ENCODE measurements at regions not wholly inside any gene's neighbourhood (a gene's known extent, or its start where the extent isn't known, plus 50 kb on each side); places are given as distances from the start of the nearest gene placed in this dataset.
A peak's percentile ranks its signal among the peaks of the same experiment; 100 is the strongest.

DNA sequence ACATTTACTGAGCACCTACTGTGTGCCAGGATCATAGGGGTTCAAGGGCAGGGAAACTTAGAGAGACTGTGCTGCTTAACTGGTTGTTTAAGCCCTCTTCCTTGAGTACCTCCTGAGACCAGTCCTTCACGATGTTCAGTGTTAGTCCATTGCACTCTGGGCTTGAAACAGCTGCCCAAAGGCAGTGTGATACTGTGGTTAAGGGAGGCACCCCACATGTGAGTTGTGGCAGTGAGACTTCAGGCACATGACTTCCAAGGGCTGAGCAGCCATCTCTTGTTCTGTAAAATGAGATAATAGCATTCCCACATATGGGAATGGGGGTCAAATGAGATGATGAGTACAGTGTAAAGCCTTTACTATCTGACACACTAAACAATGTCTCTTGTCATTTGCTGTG, 75.1 kb downstream of the LINGO1 start:
- DNase-seq, result no peak

DNA sequence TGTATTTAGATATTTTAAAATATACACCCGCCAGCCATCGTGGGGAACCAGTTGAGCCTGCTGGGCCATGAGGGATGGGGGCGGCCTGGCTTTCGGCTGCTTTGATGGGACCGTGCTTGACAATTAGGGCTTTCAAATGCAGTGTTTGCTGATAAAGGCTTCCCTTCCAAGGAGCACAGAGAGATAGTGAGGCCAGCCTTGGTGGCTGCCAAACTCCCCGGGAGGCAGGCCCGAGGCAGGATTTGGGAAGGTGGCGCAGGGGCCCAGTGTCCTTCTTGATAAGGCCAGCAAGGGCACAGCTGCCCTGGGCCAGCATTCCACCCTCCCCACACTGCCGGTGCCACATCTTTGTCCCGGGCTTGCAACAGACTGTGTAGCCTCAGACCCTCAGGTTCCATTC, 75.6 kb downstream of the LINGO1 start:
- DNase-seq, result no peak

DNA sequence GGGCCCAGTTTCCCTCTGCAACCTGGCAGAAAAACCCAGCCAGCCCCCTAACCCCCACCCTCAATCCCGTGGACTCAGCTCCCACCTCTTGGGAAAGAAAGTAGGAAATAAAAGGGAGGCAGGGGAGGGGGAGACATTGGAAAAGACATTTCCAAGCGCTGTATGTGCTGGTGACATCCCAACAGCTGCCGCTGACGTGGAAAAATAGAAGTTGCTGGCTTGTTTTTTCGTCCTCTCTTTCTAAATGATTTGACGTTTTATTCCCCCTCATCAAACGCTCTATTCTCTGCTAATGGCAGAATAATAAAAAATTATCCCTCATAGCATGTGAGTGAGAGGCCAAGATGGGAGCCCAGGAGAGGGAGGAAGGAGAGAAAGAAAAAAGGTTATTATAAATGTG, 76.1 kb downstream of the LINGO1 start:
- no peak for DNase-seq

DNA sequence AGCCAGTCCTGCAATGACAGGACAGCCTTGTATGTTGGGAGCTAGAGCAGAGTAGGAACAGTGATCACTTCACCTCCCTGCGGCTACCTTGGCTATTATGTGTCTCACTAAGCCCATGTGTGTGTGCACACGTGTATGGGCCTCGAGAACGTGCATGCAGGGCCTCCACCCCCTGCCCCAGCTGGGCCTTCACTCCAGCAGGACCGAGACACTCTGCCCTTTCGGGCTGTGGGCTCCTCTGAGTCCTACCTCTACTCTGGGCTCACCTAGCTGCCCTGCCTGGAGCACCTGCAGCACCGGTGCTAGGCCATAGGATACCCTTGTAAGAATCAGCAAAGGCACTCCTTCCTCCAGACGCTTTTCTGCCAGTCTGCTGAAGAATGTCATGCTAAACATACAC, 77.5 kb downstream of the LINGO1 start:
- DNase-seq, result no peak

DNA sequence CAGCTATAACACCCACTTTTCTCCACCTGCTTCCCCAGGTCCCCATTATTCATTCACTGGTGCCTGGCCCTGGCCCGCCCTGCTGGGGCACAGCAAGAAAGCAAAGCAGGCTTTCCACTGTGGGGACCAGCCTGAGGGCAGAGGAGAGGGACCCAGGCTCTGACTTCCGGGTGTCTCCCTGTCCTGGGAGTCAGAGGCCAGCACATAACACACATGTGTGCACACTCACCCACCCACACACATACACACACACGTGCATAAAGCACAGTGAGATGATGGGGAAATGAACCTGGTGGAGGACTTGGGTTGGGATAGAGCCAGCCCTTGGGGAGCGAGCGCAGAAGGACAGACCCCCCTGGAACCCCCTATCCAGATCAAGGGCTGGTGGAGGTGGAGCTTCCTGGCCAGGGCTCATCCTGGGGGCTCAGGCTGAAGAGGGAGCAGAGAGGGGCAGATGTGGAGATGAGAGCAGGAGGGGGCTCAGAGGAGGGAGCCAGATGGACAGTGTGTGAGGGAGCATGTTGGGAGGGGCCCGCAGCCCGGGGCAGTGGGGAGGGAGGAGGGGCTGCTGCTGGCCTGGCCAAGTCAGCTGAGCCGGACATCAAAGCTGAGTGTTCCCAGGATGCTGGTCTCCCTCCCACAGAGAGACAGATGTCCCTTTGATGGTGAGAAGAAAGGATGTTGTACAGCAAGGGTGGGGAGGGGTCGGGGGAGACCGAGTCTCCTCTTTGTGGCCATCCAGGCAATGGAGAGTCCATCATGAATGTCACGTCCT, 78.2 kb downstream of the LINGO1 start:
- DNase-seq, result no peak

DNA sequence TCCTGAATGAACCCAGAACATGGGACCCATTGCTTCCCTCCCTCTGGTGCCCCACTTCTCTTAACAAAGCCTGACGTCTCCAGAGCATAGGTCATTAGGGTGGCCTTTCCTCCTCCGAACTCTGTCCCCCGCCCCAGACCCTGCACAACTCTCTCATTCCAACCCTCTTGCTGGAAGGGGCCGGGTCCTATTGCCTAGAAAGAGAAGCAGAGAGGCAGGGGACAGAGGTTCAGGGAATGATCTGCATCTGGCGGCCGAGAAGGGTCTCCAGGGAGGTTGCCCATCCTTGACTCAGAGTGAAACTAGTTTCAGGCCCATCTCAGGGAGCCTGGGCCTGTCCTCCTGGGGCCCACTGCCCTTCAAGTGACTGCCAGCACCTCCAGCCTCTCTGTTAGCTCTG, 79.0 kb downstream of the LINGO1 start:
- DNase-seq, result no peak

DNA sequence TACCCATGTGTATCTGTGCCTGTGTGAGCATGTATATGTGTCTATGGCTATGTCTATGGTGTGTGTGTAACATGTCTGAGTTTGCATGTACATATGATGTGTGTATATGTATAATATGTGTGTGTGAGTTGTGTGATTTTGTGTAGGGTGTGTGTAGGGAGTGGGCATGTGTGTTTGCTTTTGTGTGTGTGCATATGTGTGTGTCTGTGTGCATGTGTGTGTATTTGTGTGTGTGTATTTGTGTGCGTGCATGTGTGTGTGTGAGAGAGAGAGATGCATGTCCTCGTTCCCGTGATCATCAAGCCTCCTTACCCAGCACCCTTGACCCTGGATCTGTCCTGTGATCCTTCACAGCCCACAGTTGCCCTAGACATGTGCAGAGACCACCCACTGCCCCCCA, 79.5 kb downstream of the LINGO1 start:
- DNase-seq, result no peak

DNA sequence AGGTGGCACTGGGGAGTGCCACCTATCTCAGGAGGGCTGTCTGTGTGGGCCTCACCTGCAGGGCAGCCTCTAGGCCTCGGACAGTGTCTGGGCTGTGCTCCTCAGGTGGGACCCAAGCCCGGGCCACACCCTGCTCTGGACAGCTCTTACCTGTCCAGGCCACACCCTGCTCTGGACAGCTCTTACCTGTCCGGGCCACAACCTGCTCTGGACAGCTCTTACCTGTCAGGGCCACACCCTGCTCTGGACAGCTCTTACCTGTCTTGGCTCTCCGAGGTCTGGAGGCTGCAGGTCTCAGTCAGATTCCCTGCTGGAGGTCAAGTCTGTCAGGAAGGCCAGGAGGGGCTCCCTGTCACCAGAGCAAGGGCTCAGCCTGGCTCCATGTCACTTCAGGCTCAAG, 80.6 kb downstream of the LINGO1 start:
- no peak for DNase-seq

DNA sequence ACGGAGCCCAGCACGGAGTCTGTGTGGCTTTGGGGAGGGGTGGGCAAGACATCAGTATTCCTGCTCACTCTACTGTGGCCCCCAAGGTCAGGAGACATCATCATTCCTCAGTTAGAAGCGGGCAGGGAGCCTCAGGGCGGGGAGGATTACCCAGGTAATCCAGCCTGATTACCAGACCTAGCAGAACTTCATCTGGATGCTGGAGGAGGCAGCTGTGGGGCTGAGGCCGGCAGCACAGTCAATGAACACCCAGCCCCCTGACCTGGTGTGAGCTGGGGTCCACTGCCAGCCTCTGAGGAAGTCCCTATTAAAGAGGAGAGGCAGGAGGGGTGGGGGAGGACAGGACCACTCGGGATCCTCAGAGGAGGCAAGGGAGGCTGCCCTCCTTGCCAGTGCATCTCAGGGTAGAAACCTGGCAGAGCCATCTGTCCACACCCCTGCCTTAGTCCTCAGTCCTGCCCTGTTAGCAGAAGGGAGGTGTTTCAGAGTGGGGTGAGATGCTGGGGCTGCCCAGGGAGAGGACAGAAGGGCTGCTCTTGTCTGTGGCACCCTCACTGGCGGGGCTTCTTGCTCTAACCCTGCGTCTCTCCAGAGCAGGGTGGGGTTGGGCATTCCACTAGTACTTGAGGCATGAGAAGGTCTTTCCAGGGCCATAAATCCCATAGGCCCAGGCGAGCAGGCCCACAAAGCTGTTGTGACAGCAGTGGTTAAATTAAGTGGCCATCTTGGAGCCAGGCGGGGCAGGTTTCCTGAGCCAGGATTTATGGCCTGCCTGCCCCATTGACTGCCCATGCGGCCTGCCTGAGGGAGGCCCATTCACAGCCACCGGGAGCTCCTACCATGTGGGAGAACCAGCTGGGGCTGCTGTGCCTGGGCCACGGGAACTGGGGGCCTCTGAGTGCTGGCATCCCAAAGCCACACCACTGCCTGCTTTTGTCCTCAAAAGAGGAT, 82.1 kb downstream of the LINGO1 start:
- DNase-seq, result no peak

DNA sequence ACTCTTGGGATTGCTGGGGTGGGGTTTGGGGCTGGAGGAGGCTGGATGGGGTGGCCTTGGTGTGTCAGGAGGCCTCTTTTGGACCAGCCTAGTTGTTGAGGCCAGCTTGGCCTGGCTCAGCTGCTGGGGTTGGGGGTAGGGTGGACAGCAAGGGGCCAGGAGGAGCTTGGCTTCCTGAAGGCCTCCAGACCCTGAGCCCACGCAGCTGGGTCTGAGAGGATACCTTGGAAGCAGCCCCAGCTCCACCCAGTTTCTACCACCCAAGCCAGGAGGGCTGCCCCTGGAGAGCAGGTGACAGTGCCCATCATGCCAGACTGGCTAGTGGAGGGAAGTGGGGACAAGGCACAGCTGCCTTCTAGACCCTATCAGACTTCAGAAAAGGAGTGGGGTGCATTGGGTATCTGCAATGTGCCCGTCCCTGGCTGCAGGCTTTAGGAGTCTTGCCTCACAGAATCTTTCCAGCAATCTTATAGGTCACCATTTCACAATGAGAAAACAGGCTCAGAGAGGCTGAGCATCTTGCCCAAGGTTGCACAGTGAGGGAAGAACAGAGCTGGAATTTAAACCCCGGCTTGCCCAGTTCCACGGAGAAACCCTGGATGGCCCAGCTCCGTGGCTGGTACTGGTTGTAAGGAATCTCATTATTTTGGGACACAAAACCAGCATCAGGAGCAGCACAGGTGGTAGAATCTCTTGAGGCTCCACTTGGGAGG, 83.0 kb downstream of the LINGO1 start:
- DNase-seq, result no peak

DNA sequence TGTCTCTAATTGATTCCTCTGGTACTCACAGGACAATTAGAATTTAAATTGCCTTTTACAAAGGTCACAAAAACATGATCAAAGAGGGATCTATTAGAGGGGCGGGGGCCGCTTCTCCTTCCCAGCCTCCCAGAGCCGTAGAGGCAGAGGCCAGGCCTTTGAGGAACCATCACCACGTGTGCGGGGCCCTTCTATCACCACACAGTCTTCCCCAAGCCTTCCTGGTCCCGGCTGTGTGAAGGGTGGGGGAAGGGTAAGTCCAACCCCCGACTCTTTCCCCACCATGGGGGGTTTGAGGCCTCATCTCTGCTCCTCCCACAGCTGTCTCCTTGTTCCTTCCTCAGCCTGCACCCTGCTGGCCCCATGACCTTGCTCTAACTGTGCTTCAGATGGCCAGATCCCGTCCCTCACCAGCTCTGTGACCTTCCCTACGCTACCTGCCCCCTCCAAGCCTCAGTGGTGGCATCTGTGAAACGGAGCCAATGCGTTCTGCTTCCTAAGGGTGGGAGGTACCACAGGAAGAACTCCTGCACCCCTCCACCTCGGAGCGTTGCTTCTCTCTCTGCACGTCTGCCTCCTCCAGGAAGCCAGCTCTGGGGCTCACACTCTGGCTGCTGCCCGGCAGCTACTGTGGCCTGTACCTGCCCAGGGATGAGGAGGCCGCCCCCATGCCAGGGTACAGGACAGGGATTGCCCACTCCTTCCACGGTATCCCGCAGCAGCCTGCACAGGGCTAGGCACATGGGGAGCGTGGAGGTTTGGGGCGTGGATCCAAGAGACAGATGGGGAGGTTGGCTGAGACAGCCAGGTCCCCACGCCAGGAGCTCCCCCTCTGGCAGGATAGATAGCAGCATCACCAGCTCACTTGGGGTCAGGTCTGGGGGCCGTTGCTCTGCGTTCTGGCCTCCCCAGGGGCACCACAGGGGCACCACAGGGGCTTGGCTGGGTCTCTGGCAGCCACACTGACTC, 83.8 kb downstream of the LINGO1 start:
- DNase-seq, result peak; percentile 46

DNA sequence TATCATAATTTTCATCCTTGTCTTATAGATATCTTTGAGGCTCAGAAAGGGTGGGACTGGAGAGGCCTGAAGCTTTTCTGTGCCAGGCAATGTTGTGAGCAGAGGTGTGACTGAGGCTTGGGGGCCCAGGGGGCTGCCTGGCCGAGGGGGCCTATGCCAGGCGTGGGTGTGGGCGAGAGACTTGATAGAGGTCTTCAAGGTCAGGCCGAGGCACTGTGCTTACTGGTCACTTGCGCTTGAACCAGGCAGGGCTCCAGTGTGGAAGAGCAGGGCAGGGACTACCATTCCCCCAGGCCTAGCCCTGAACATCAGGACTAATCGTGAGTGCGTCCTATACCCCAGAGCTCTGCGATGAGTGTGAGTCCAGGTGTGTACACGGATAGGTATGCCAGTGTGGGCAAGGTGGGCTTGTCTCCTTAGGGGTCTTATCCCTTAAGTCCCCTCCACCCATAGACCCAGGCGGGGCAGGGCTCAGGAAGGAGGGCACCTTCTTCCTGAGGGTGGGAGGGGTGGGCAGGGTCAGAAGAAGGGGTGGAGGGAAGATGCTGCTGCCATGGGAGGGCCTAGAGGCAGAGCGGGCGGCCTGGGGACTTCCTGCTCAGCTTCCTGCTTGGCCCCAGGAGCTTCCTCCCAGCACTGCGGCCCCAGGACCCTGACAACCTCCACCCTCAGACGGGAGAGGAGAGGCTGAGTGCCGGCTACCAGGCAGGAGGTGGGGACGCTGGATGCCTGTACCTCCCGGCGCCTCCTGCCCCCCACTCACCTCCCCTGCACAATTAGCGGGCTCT, 84.7 kb downstream of the LINGO1 start:
- peak; percentile 49 for DNase-seq

DNA sequence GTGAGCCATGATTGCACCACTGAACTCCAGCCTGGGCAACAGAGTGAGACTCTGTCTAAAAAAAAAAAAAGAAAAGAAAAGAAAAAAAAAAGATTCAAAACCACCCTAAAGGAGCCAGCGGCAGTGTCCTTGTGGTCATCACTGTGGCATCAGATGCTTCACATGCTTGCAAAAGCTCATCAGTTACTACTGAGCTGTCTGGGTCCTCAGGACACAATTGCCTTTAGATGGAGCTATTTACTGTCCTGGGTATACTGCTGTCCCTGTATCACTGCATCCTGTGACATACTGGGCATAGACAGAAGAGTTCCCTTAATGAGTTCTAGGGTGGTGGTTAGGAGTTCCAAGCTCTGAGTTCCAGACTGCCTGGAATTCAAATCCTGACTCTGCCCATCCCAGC, 85.8 kb downstream of the LINGO1 start:
- DNase-seq, result no peak

DNA sequence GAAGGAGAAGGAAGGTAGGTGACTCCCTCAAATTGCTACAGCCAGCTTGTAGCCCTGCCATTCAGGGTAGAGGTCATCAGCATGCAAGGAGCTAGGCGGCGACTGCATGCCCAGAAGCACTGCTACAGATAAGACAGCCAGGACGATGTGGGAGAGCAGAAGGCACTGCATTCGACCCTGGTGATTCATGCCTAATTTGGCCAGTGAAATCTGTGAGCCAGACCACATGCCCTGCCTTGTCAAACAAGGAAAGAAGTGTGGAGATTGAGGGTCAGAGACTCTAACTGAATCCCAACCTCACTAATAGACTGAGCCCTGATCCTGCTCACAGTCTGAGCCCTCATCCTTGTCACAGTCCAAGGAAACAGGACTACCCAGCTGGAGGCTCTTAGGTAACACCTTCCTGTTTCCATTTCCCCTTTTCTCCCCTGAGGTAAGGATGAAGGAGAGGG, 86.6 kb downstream of the LINGO1 start:
- peak; percentile 86 for DNase-seq

DNA sequence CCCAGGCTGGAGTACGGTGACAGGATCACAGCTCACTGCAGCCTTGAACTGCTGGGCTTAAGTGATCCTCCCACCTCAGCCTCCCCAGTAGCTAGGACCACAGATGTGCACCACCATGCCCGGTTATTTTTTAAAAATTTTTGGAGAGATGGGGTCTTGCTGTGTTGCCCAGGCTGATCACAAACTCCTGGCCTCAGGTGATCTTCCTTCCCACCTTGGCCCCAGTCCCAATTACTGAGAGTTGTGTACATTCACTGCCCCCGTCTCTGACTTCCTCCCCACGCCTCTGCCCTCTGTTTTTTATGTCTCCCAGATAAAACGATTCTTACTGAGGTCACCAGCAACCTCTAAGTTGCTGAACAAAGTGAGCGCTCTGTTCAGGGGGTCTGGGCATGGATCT, 87.7 kb downstream of the LINGO1 start:
- DNase-seq, result no peak

DNA sequence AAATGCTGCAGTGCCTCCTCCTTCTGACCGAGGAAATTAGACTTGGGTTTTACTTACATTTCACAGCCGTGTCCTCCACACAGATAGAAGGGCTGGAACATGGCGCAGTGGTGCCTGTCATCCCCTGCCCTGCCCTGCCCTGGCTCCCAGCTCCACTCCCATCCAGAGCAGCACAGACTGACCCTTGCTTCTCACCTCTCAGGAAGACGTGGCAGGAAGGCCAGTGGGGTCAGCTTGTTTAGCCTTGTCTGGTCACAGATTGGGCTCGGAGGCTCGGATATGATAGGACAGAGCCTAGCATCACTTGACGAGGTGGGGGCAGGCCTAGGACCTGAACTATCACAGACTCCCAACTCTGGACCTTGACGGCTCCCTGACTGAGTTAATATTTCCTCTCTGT, 88.5 kb downstream of the LINGO1 start:
- DNase-seq, result no peak

DNA sequence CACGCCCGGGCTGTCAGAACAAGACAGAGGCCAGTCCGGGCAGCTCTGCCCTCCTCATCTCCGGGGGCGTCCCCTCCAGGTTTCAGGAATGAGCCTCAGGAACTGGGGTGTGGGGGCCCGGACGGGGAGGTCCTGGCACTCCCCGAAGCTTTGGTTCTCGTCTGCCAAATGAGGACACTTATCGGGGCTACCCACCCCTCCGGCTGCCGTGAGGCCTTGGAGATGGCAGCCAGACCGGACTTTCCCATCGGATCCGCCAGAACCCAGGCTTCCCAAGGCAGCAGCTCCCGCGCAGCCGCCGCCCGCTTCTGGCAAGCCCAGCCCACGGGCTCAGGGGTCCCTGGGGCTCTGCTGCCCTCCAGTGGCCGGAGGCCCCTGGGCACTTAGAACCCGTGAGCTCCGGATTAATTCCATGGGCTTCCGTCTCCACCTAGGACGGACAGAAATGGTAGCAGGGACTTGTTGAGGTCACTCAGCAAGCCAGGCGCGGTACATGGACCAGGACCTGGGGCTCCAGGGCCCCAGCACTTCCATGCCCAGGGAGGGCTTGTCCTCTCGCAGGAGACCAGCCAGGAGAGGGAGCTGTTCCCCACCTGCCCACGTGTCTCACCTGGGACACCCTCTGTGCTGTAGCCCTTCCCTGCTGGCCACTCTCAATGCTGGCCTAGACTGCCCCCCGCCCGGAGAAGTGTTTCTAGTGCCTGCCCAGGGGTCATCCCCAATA, 89.4 kb downstream of the LINGO1 start:
- DNase-seq, result peak; percentile 91

DNA sequence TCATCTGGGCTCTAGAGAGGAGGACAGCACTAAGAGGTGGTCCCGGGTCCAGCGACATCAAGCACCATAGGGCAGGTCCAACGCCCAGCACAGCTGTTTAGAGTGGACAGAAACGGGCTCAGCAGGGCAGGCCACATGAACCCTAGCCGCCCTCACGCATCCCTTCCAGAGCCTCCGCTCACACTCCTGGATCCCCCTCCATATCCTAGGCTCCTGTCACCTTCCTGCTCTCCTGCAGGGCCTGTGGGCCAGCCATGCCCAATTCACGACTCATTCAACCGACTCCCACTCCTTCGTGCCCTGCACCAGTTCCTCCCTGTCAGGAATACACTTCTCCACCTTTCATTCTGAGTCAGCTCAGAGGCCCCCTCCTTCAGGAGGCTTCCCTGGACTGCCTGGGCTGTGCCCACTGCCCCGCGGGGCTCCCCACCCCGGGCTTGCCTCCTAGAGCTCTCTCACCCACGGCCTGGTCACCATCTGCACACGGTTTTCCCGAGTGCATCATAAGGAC, 90.2 kb downstream of the LINGO1 start:
- DNase-seq, result no peak

DNA sequence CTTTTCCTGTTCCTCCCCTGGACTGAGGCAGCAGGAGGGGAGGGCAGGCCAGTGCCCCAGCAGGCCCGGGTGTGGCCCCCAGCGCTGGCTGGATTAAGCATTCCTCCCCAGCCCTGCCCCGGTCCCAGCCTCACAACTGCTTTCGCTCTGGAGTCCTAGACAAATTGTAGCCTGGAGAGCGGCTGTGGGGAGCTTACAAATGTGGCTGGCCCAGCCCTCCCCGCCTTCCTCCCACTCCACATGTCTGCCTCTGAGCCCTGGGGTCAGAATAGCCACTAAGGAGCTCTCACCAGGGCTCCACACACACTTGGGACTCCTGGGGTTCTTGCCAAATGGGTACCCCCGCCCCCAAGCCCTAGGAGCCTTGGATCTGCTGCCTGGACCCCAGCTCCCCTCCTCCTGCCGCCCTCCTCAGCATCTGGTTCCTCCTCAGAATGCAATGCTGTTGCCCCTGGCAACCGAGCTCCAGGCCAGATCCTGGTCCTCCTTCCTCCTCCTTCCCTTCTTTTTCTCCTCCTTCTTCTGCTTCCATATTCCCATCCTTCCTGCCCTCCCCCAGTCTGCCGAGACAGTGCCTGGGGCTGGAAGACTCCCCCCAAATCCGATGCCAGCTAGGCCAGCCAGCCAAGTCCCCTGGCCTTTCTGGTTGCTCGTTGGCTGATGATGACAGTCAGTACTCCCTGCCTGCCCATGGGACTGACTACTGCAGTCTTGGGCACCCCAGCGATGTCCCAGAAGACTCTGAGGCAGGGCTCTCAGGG, 91.1 kb downstream of the LINGO1 start:
- DNase-seq, result no peak
